CD14-positive monocyte (primary cell): ENCODE measurements at regions not wholly inside any gene's neighbourhood (a gene's known extent, or its start where the extent isn't known, plus 50 kb on each side); places are given as distances from the start of the nearest gene placed in this dataset.

Experiments used
- DNase-seq, 3 donors: peaks; one replicate each; pipeline ENCODE4 v3.0.0-alpha.2; 2011 to 2022
- H2AFZ ChIP-seq: 2 replicates; pipeline ENCODE4 v1.6.0; 2012; ENCODE audit warnings: mild to moderate bottlenecking, low read depth, low read length, inconsistent platforms; ENCODE audit not compliant: insufficient read depth, poor library complexity, severe bottlenecking
- H3K27ac ChIP-seq, 2 donors: 1 replicate in 1 of 2; 2 replicates in 1 of 2; pipeline ENCODE4 v1.5.1; 2012 to 2013; ENCODE audit warnings: low read length in 2 of 2, control low read depth in 1 of 2, inconsistent platforms in 1 of 2, low read depth in 1 of 2, mild to moderate bottlenecking in 1 of 2
- H3K27me3 ChIP-seq, 2 donors: one replicate each; pipeline versions ENCODE4 v1.6.0 to v1.6.1; 2011 to 2013; ENCODE audit warnings: low read length in 2 of 2; ENCODE audit not compliant: control insufficient read depth in 2 of 2, insufficient read depth in 2 of 2
- H3K36me3 ChIP-seq, 2 donors: replicated peaks in 1 of 2; 1 replicate in 1 of 2; 2 replicates in 1 of 2; pipeline versions ENCODE4 v1.5.1 to v1.6.1; 2012 to 2013; ENCODE audit warnings: low read length in 2 of 2, control low read depth in 1 of 2, inconsistent platforms in 1 of 2, mild to moderate bottlenecking in 1 of 2; ENCODE audit not compliant: insufficient read depth in 2 of 2, control insufficient read depth in 1 of 2
- H3K4me1 ChIP-seq, 2 donors: 1 replicate in 1 of 2; 2 replicates in 1 of 2; pipeline versions ENCODE4 v1.5.1 to v1.6.1; 2012 to 2013; ENCODE audit warnings: low read length in 2 of 2, control low read depth in 1 of 2, inconsistent platforms in 1 of 2, mild to moderate bottlenecking in 1 of 2, moderate library complexity in 1 of 2; ENCODE audit not compliant: insufficient read depth in 2 of 2, control insufficient read depth in 1 of 2
- H3K4me2 ChIP-seq: replicated peaks from 2 replicates; pipeline ENCODE3; 2012; ENCODE audit warnings: low read length, moderate library complexity, mild to moderate bottlenecking; ENCODE audit not compliant: poor library complexity, severe bottlenecking; ENCODE audit errors: extremely low read depth
- H3K4me3 ChIP-seq, 3 experiments: fragments of 200-600 bp in 1 of 3; sonication (generic) in 1 of 3; replicated peaks in 1 of 3; 1 replicate in 2 of 3; 2 replicates in 1 of 3; pipeline ENCODE4 v1.5.1; 2011 to 2013; ENCODE audit warnings: low read length in 3 of 3, mild to moderate bottlenecking in 3 of 3, control low read depth in 2 of 3, low read depth in 2 of 3, inconsistent platforms in 1 of 3, moderate library complexity in 1 of 3
- H3K79me2 ChIP-seq: 2 replicates; pipeline ENCODE4 v1.6.0; 2012; ENCODE audit warnings: mild to moderate bottlenecking, control low read depth, inconsistent platforms, low read length, moderate library complexity; ENCODE audit not compliant: insufficient read depth
- H3K9ac ChIP-seq: 2 replicates; pipeline ENCODE4 v1.6.0; 2017; ENCODE audit warnings: low read length, mild to moderate bottlenecking; ENCODE audit not compliant: insufficient read depth, poor library complexity, severe bottlenecking
- H3K9me3 ChIP-seq, 2 donors: replicated peaks in 1 of 2; 1 replicate in 1 of 2; 2 replicates in 1 of 2; pipeline versions ENCODE4 v1.5.1 to v1.6.1; 2012 to 2013; ENCODE audit warnings: low read length in 2 of 2, control low read depth in 1 of 2; ENCODE audit not compliant: control insufficient read depth in 1 of 2, insufficient read depth in 1 of 2
- H4K20me1 ChIP-seq: 2 replicates; pipeline ENCODE4 v1.6.0; 2012; ENCODE audit warnings: mild to moderate bottlenecking, low read length, control low read depth, moderate library complexity; ENCODE audit not compliant: insufficient read depth
- H3K27ac Mint-ChIP-seq, 7 donors: one replicate each; pipeline ENCODE4 v1.8.0; 2020; ENCODE audit warnings: mild to moderate bottlenecking in 7 of 7, mixed read lengths in 7 of 7, moderate library complexity in 6 of 7, inconsistent platforms in 2 of 7
- H3K27me3 Mint-ChIP-seq, 3 donors: one replicate each; pipeline ENCODE4 v1.8.0; 2021 to 2022; ENCODE audit warnings: low read depth in 3 of 3, mild to moderate bottlenecking in 3 of 3, mixed read lengths in 3 of 3, moderate library complexity in 3 of 3, inconsistent platforms in 1 of 3
- H3K36me3 Mint-ChIP-seq, 2 donors: one replicate each; pipeline ENCODE4 v1.8.0; 2020; ENCODE audit warnings: mixed read lengths in 2 of 2, inconsistent platforms in 1 of 2, mild to moderate bottlenecking in 1 of 2
- H3K4me1 Mint-ChIP-seq: one replicate; pipeline ENCODE4 v1.8.0; 2020; ENCODE audit warnings: mild to moderate bottlenecking, mixed read lengths
- H3K4me3 Mint-ChIP-seq, 2 donors: one replicate each; pipeline ENCODE4 v1.8.0; 2020; ENCODE audit warnings: mild to moderate bottlenecking in 2 of 2, mixed read lengths in 2 of 2, moderate library complexity in 1 of 2
- H3K9me3 Mint-ChIP-seq, 7 donors: one replicate each; pipeline ENCODE4 v1.8.0; 2020 to 2022; ENCODE audit warnings: mixed read lengths in 7 of 7, mild to moderate bottlenecking in 6 of 7, moderate library complexity in 6 of 7, inconsistent platforms in 2 of 7
- CTCF ChIP-seq: fragments of 200-600 bp; IDR thresholded peaks from one replicate; pipeline ENCODE4 v1.8.0; 2022; ENCODE audit warnings: antibody characterized with exemption, mild to moderate bottlenecking
- WGBS: methylation state at CpG from one replicate; pipeline ENCODE4 v1.1.5; 2013; ENCODE audit warnings: missing lambda C conversion rate; ENCODE audit not compliant: insufficient coverage; 5-methylcytosine and 5-hydroxymethylcytosine counted together
- intact Hi-C, 2 donors: fragments of 100-400 bp; cut with micrococcal nuclease; formaldehyde crosslinking; loops; one replicate each; pipeline versions ENCODE4 v1.15.0 to v1.15.1; 2023

GRCh38 chr15:91712286-91712685 is 141.2 kb upstream of the SLCO3A1 start:
- no peak overlapping the region for H2AFZ ChIP-seq
- H4K20me1 ChIP-seq: no peaks in the 10 kb centered on the region
- Mint-ChIP-seq H3K9me3 (peaks cover 6 to 12% (median 8%) of the 10 kb centered on the region in 7 donors), H3K36me3 (no peaks in the 10 kb centered on the region), H3K27me3 (peaks cover 5 to 10% (median 6%) of the 10 kb centered on the region in 3 donors), H3K4me1 (peaks cover 2% of the 10 kb centered on the region), H3K4me3 (no peak overlapping the region), H3K27ac (no peak overlapping the region)
- H3K4me3 ChIP-seq: no peak overlapping the region
- H3K4me2 ChIP-seq: no peak overlapping the region
- no peaks in the 10 kb centered on the region for H3K36me3 ChIP-seq
- H3K9ac ChIP-seq: no peak overlapping the region
- no peaks in the 10 kb centered on the region for H3K79me2 ChIP-seq
- peaks cover 0 to 3% of the 10 kb centered on the region in 2 donors for H3K27me3 ChIP-seq
- intact Hi-C loops: no loop called here
- peaks cover 7 to 10% of the 10 kb centered on the region in 2 donors for H3K9me3 ChIP-seq
- no peak overlapping the region for H3K27ac ChIP-seq
- TF ChIP-seq CTCF: no peak
- 100% methylated on average over 2 of the region's 7 CpGs for WGBS
- no peaks in the 10 kb centered on the region for H3K4me1 ChIP-seq
- no peak for DNase-seq

- no peak overlapping the region for H3K9ac ChIP-seq
- no peak overlapping the region for H3K4me2 ChIP-seq
- H3K27ac ChIP-seq: no peak overlapping the region
- no peaks in the 10 kb centered on the region for H3K79me2 ChIP-seq
- intact Hi-C loops: no loop called here
- no peaks in the 10 kb centered on the region for H3K4me1 ChIP-seq
- Mint-ChIP-seq H3K36me3 (no peaks in the 10 kb centered on the region), H3K4me3 (no peak overlapping the region), H3K27me3 (peaks cover 2 to 4% (median 4%) of the 10 kb centered on the region in 3 donors), H3K9me3 (peaks cover 4 to 12% (median 8%) of the 10 kb centered on the region in 7 donors), H3K4me1 (no peaks in the 10 kb centered on the region), H3K27ac (no peak overlapping the region)
- no peaks in the 10 kb centered on the region for H3K36me3 ChIP-seq
- H3K27me3 ChIP-seq: no peaks in the 10 kb centered on the region
- H3K9me3 ChIP-seq: peaks cover 7 to 10% of the 10 kb centered on the region in 2 donors
- no peak overlapping the region for H3K4me3 ChIP-seq
- WGBS: no CpG with 5 or more reads among the region's 3 CpGs
- no peak overlapping the region for H2AFZ ChIP-seq
- TF ChIP-seq CTCF: no peak
- DNase-seq: no peak
- H4K20me1 ChIP-seq: no peaks in the 10 kb centered on the region
Observed at GRCh38 chr15:91716536-91716935, 137.0 kb upstream of the SLCO3A1 start.
